HCT116 (cell line): ENCODE measurements at regions not wholly inside any gene's neighbourhood (a gene's known extent, or its start where the extent isn't known, plus 50 kb on each side); places are given as distances from the start of the nearest gene placed in this dataset.

Source experiments
- ATAC-seq: fragments of 200-7000 bp; cut with Tn5 transposase; 2 replicates; pipeline ENCODE4 v1.9.1; 2020; ENCODE audit warnings: mild to moderate bottlenecking, moderate library complexity
- BruUV-seq: library from RNA; stranded (reverse); fragments of 400-500 nt; replicated peaks from 2 replicates; lab custom pipeline; 2021; lab: Mats Ljungman, UMichigan
- CTCF ChIA-PET: fragments of 300-600 bp; sonication (Branson Sonifier 250); formaldehyde crosslinking; loops from one replicate; lab custom pipeline; 2021; ENCODE audit warnings: antibody characterized with exemption; lab: Charles Lee
- POLR2A ChIA-PET: fragments of 300-600, 350-600 bp; sonication (Branson Sonifier 250); formaldehyde crosslinking; loops from one replicate; lab custom pipeline; 2021; ENCODE audit warnings: antibody characterized with exemption; lab: Charles Lee
- RAD21 ChIA-PET, 2 experiments: fragments of 300-600 bp; sonication (Branson Sonifier 250); formaldehyde crosslinking; loops; one replicate each; lab custom pipeline; 2023; ENCODE audit warnings: low total read pairs in 2 of 2; ENCODE audit not compliant: uncharacterized antibody in 2 of 2, unreplicated experiment in 2 of 2, low non-redundant PET in 1 of 2; lab: Charles Lee
- DNase-seq: peaks from one replicate; pipeline ENCODE4 v3.0.0-alpha.2; 2010; ENCODE audit warnings: low read depth, low spot score
- H2AFZ ChIP-seq: fragments of 200-600 bp; shearing (Covaris generic), sonication (generic); 2 replicates; pipeline ENCODE4 v1.6.1; 2017; ENCODE audit warnings: low read depth, mixed run types, mixed read lengths, antibody characterized with exemption, low read length; ENCODE audit not compliant: poor library complexity, severe bottlenecking
- H3K27ac ChIP-seq: 2 replicates; pipeline ENCODE4 v1.5.1; 2012; ENCODE audit warnings: low read depth, low read length
- H3K27me3 ChIP-seq: fragments of 200-600 bp; sonication (generic); 2 replicates; pipeline ENCODE4 v1.6.1; 2016; ENCODE audit warnings: mixed run types, low read length, mixed read lengths; ENCODE audit not compliant: insufficient read depth
- H3K36me3 ChIP-seq, 2 experiments: fragments of 200-500 bp in 1 of 2; fragments of 200-600 bp in 1 of 2; sonication (Bioruptor generic) in 1 of 2; sonication (generic) in 1 of 2; 2 replicates each; pipeline versions ENCODE4 v1.5.1 to v1.6.1; 2014 to 2016; ENCODE audit warnings: low read length in 2 of 2, inconsistent platforms in 1 of 2, mixed read lengths in 1 of 2, mixed run types in 1 of 2; ENCODE audit not compliant: insufficient read depth in 2 of 2, control insufficient read depth in 1 of 2
- H3K4me1 ChIP-seq, 2 experiments: fragments of 200-600 bp in 1 of 2; sonication (generic) in 1 of 2; 2 replicates each; pipeline versions ENCODE4 v1.5.1 to v1.6.1; 2012 to 2017; ENCODE audit warnings: low read length in 2 of 2, inconsistent platforms in 1 of 2, mild to moderate bottlenecking in 1 of 2, mixed read lengths in 1 of 2, mixed run types in 1 of 2, moderate library complexity in 1 of 2; ENCODE audit not compliant: insufficient read depth in 2 of 2, control insufficient read depth in 1 of 2
- H3K4me2 ChIP-seq: fragments of 200-600 bp; sonication (generic); 2 replicates; pipeline ENCODE4 v1.6.1; 2017; ENCODE audit warnings: mixed run types, low read length, mixed read lengths
- H3K4me3 ChIP-seq, 2 experiments: fragments of 200-600 bp in 1 of 2; sonication (generic) in 1 of 2; replicated peaks in 1 of 2; 2 replicates each; pipeline ENCODE4 v1.5.1; 2011 to 2016; ENCODE audit warnings: low read length in 2 of 2, control low read depth in 1 of 2, low read depth in 1 of 2, mild to moderate bottlenecking in 1 of 2, mixed read lengths in 1 of 2, mixed run types in 1 of 2
- H3K79me2 ChIP-seq: fragments of 200-600 bp; sonication (generic); 2 replicates; pipeline ENCODE4 v1.6.1; 2017; ENCODE audit warnings: mild to moderate bottlenecking, mixed run types, low read length, moderate library complexity, mixed read lengths; ENCODE audit not compliant: insufficient read depth
- H3K9ac ChIP-seq: fragments of 200-600 bp; sonication (generic); 2 replicates; pipeline ENCODE4 v1.6.1; 2016; ENCODE audit warnings: low read length, mixed read lengths
- H3K9me2 ChIP-seq: fragments of 200-600 bp; sonication (generic), shearing (Covaris generic); 2 replicates; pipeline ENCODE4 v1.6.1; 2017; ENCODE audit warnings: mixed run types, mild to moderate bottlenecking, moderate library complexity; ENCODE audit not compliant: insufficient read depth
- H3K9me3 ChIP-seq, 2 experiments: fragments of 200-500 bp in 1 of 2; fragments of 200-600 bp in 1 of 2; sonication (Bioruptor generic) in 1 of 2; sonication (generic) in 1 of 2; 2 replicates each; pipeline ENCODE4 v1.6.1; 2014 to 2017; ENCODE audit warnings: low read length in 2 of 2, mixed read lengths in 2 of 2, inconsistent platforms in 1 of 2, low read depth in 1 of 2, mild to moderate bottlenecking in 1 of 2, mixed run types in 1 of 2, moderate library complexity in 1 of 2; ENCODE audit not compliant: control insufficient read depth in 1 of 2, insufficient read depth in 1 of 2
- H4K20me1 ChIP-seq: fragments of 200-600 bp; sonication (generic), shearing (Covaris generic); 2 replicates; pipeline ENCODE4 v1.6.1; 2017; ENCODE audit warnings: mixed run types, mild to moderate bottlenecking, moderate library complexity; ENCODE audit not compliant: insufficient read depth
- CBX3 ChIP-seq: IDR thresholded peaks from 2 replicates; pipeline ENCODE4 v1.6.1; 2012; ENCODE audit warnings: low read depth
- EGR1 ChIP-seq: IDR thresholded peaks from 2 replicates; pipeline ENCODE4 v1.6.1; 2012; ENCODE audit warnings: low read depth
- ELF1 ChIP-seq: IDR thresholded peaks from 2 replicates; pipeline ENCODE4 v1.6.1; 2012; ENCODE audit warnings: low read depth, borderline replicate concordance
- EZH2 ChIP-seq: fragments of 200-600 bp; sonication (generic); IDR thresholded peaks from 2 replicates; pipeline ENCODE4 v1.6.1; 2017; ENCODE audit warnings: antibody characterized with exemption, mixed run types
- EZH2phosphoT487 ChIP-seq: fragments of 200-600 bp; IDR thresholded peaks from 2 replicates; pipeline ENCODE4 v1.6.1; 2018; ENCODE audit warnings: antibody characterized with exemption, borderline replicate concordance
- JUND ChIP-seq: IDR thresholded peaks from 2 replicates; pipeline ENCODE4 v1.6.1; 2012
- POLR2A ChIP-seq: IDR thresholded peaks from 2 replicates; pipeline ENCODE4 v1.7.0; 2011; ENCODE audit warnings: borderline replicate concordance; ENCODE audit not compliant: insufficient read depth, insufficient read length; ENCODE audit errors: extremely low read depth
- POLR2AphosphoS5 ChIP-seq: IDR thresholded peaks from 2 replicates; pipeline ENCODE4 v1.6.1; 2011; ENCODE audit warnings: mild to moderate bottlenecking, low read depth, low read length, moderate library complexity
- SIN3A ChIP-seq: IDR thresholded peaks from 2 replicates; pipeline ENCODE4 v1.6.1; 2012; ENCODE audit warnings: low read depth
- SP1 ChIP-seq: IDR thresholded peaks from 2 replicates; pipeline ENCODE4 v1.6.1; 2012; ENCODE audit warnings: low read depth
- SRF ChIP-seq: IDR thresholded peaks from 2 replicates; pipeline ENCODE4 v1.6.1; 2012; ENCODE audit warnings: low read depth
- YY1 ChIP-seq: IDR thresholded peaks from 2 replicates; pipeline ENCODE4 v1.6.1; 2011; ENCODE audit warnings: low read length, low read depth, moderate library complexity, mild to moderate bottlenecking; ENCODE audit not compliant: insufficient replicate concordance; ENCODE audit errors: extremely low read depth
- ZFX ChIP-seq: fragments of 450-650 bp; IDR thresholded peaks from 2 replicates; pipeline ENCODE4 v1.6.1; 2017
- intact Hi-C: fragments of 100-400 bp; cut with micrococcal nuclease; formaldehyde crosslinking; loops from 2 replicates; pipeline ENCODE4 v1.10.0; 2022
- TF ChIP-seq, protein P1 (sequence below): IDR thresholded peaks from 2 replicates; pipeline ENCODE4 v1.6.1; 2011; ENCODE audit warnings: mild to moderate bottlenecking, low read length, moderate library complexity; ENCODE audit not compliant: insufficient replicate concordance; ENCODE audit errors: extremely low read depth
- TF ChIP-seq, protein P2 (sequence below), 3 experiments: fragments of 200-600 bp in 1 of 3; sonication (generic) in 1 of 3; IDR thresholded peaks in 2 of 3; conservative IDR thresholded peaks in 1 of 3; 2 replicates each; pipeline ENCODE4 v1.5.1; 2012 to 2017; ENCODE audit warnings: low read depth in 2 of 3, low read length in 2 of 3, antibody characterized with exemption in 1 of 3, borderline replicate concordance in 1 of 3, control low read depth in 1 of 3, mild to moderate bottlenecking in 1 of 3, mixed read lengths in 1 of 3, mixed run types in 1 of 3, moderate library complexity in 1 of 3; ENCODE audit not compliant: insufficient read depth in 1 of 3
- TF ChIP-seq, protein P3 (sequence below): IDR thresholded peaks from 2 replicates; pipeline ENCODE4 v1.6.1; 2012; ENCODE audit warnings: low read depth
- TF ChIP-seq, protein P4 (sequence below): IDR thresholded peaks from 2 replicates; pipeline ENCODE4 v1.6.1; 2012

DNA sequence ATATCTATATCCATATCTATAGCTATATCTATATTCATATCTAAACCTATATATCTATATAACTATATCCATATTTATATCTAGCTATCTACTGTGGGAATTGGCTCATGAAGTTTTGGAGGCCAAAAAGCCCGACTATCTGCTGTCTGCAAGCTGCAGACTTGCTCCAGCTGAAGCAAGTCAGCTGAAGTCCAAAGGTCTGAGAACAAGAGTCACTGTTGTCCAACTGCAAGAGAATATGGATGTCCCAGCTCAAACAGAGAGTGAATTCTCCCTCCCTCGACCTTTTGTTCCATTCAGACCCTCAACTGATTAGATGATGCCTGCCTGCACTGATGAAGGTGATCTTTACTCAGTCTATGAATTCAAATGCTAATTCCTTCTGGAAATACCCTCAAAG lies 63.3 kb upstream of the VCX start:
- ChIA-PET RAD21 (no interaction called here), POLR2A (no interaction called here), CTCF (no interaction called here)
- BruUV-seq = no TSS peak
- DNase-seq (no peak), ATAC-seq (no peak)
- Histone ChIP-seq H3K36me3 (no peaks in the 10 kb centered on the region), H2AFZ (no peak overlapping the region), H3K9me3 (no peaks in the 10 kb centered on the region), H3K4me1 (no peaks in the 10 kb centered on the region), H3K27ac (no peak overlapping the region), H4K20me1 (no peaks in the 10 kb centered on the region), H3K27me3 (no peaks in the 10 kb centered on the region), H3K9ac (no peak overlapping the region), H3K9me2 (no peaks in the 10 kb centered on the region), H3K79me2 (no peaks in the 10 kb centered on the region), H3K4me2 (no peak overlapping the region), H3K4me3 (no peak overlapping the region)
- intact Hi-C loops = no loop called here
- TF ChIP-seq YY1 (no peak), EZH2 (no peak), SIN3A (no peak), SRF (no peak), ELF1 (no peak), EZH2phosphoT487 (no peak), CBX3 (no peak), POLR2A (no peak), SP1 (no peak), POLR2AphosphoS5 (no peak), EGR1 (no peak), JUND (no peak), ZFX (no peak)
- TF ChIP-seq, protein P1, sequence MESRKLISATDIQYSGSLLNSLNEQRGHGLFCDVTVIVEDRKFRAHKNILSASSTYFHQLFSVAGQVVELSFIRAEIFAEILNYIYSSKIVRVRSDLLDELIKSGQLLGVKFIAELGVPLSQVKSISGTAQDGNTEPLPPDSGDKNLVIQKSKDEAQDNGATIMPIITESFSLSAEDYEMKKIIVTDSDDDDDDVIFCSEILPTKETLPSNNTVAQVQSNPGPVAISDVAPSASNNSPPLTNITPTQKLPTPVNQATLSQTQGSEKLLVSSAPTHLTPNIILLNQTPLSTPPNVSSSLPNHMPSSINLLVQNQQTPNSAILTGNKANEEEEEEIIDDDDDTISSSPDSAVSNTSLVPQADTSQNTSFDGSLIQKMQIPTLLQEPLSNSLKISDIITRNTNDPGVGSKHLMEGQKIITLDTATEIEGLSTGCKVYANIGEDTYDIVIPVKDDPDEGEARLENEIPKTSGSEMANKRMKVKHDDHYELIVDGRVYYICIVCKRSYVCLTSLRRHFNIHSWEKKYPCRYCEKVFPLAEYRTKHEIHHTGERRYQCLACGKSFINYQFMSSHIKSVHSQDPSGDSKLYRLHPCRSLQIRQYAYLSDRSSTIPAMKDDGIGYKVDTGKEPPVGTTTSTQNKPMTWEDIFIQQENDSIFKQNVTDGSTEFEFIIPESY = no peak
- TF ChIP-seq, protein P2, sequence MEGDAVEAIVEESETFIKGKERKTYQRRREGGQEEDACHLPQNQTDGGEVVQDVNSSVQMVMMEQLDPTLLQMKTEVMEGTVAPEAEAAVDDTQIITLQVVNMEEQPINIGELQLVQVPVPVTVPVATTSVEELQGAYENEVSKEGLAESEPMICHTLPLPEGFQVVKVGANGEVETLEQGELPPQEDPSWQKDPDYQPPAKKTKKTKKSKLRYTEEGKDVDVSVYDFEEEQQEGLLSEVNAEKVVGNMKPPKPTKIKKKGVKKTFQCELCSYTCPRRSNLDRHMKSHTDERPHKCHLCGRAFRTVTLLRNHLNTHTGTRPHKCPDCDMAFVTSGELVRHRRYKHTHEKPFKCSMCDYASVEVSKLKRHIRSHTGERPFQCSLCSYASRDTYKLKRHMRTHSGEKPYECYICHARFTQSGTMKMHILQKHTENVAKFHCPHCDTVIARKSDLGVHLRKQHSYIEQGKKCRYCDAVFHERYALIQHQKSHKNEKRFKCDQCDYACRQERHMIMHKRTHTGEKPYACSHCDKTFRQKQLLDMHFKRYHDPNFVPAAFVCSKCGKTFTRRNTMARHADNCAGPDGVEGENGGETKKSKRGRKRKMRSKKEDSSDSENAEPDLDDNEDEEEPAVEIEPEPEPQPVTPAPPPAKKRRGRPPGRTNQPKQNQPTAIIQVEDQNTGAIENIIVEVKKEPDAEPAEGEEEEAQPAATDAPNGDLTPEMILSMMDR (IDR thresholded peaks at IDR 0.05 in 2 of 3, conservative IDR thresholded peaks at IDR 0.05 in 1 of 3; ENCODE audit: borderline replicate concordance in 1 of 3, insufficient read depth in 1 of 3, low read depth in 2 of 3, low read length in 2 of 3) = no peak
- TF ChIP-seq, protein P3, sequence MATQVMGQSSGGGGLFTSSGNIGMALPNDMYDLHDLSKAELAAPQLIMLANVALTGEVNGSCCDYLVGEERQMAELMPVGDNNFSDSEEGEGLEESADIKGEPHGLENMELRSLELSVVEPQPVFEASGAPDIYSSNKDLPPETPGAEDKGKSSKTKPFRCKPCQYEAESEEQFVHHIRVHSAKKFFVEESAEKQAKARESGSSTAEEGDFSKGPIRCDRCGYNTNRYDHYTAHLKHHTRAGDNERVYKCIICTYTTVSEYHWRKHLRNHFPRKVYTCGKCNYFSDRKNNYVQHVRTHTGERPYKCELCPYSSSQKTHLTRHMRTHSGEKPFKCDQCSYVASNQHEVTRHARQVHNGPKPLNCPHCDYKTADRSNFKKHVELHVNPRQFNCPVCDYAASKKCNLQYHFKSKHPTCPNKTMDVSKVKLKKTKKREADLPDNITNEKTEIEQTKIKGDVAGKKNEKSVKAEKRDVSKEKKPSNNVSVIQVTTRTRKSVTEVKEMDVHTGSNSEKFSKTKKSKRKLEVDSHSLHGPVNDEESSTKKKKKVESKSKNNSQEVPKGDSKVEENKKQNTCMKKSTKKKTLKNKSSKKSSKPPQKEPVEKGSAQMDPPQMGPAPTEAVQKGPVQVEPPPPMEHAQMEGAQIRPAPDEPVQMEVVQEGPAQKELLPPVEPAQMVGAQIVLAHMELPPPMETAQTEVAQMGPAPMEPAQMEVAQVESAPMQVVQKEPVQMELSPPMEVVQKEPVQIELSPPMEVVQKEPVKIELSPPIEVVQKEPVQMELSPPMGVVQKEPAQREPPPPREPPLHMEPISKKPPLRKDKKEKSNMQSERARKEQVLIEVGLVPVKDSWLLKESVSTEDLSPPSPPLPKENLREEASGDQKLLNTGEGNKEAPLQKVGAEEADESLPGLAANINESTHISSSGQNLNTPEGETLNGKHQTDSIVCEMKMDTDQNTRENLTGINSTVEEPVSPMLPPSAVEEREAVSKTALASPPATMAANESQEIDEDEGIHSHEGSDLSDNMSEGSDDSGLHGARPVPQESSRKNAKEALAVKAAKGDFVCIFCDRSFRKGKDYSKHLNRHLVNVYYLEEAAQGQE = no peak
- TF ChIP-seq, protein P4, sequence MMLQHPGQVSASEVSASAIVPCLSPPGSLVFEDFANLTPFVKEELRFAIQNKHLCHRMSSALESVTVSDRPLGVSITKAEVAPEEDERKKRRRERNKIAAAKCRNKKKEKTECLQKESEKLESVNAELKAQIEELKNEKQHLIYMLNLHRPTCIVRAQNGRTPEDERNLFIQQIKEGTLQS = no peak
